Suprapubic skin (tissue), 4 donors: ENCODE measurements at regions not wholly inside any gene's neighbourhood (a gene's known extent, or its start where the extent isn't known, plus 50 kb on each side); places are given as distances from the start of the nearest gene placed in this dataset.

Source experiments
- CTCF ChIP-seq, 2 donors: fragments of 200-600 bp in 1 of 2; fragments of 450-650 bp in 1 of 2; sonication (generic) in 1 of 2; IDR thresholded peaks; one replicate each; pipeline ENCODE4 v1.5.1; 2016 to 2019; ENCODE audit warnings: antibody characterized with exemption in 2 of 2, mild to moderate bottlenecking in 1 of 2, moderate library complexity in 1 of 2
- EP300 ChIP-seq: sonication (generic); formaldehyde crosslinking; IDR thresholded peaks from one replicate; pipeline ENCODE4 v1.6.1; 2017; ENCODE audit warnings: antibody characterized with exemption
- POLR2A ChIP-seq, 2 donors: fragments of 450-650 bp; IDR thresholded peaks; one replicate each; pipeline ENCODE4 v1.6.1; 2017; ENCODE audit warnings: antibody characterized with exemption in 2 of 2, mild to moderate bottlenecking in 2 of 2, moderate library complexity in 2 of 2
- POLR2AphosphoS5 ChIP-seq, 3 donors: sonication (generic); formaldehyde crosslinking; IDR thresholded peaks; one replicate each; pipeline ENCODE4 v1.6.1; 2017; ENCODE audit warnings: antibody characterized with exemption in 3 of 3

GRCh38 chr12:115521771-115522409 is 755.6 kb downstream of the MED13L start:
- TF ChIP-seq CTCF (IDR thresholded peaks at IDR 0.05) = no peak
- no peak for TF ChIP-seq POLR2A (IDR thresholded peaks at IDR 0.05)
- no peak for TF ChIP-seq EP300
- no peak for TF ChIP-seq POLR2AphosphoS5 (IDR thresholded peaks at IDR 0.05)
